ENCODE measurements at regions not wholly inside any gene's neighbourhood (a gene's known extent, or its start where the extent isn't known, plus 50 kb on each side); places are given as distances from the start of the nearest gene placed in this dataset.
A peak's percentile ranks its signal among the peaks of the same experiment; 100 is the strongest.

GRCh38 chr11:135074397-135074998 lies 662.5 kb upstream of the B3GAT1 start:
- TF ChIP-seq CTCF (IDR thresholded peaks at IDR 0.05; ENCODE audit: insufficient read depth, low read depth, low read length) (peak; percentile 22), EZH2 (IDR thresholded peaks at IDR 0.05; ENCODE audit: insufficient read depth, low read length) (no peak)

All from astrocyte (in vitro differentiated cells and primary cell).